ENCODE measurements at regions not wholly inside any gene's neighbourhood (a gene's known extent, or its start where the extent isn't known, plus 50 kb on each side); places are given as distances from the start of the nearest gene placed in this dataset.
"Not testable (repeated sequence)": the region's sequence is repeated elsewhere in the genome, so short reads cannot be mapped to it uniquely, and the experiment has no call there.

DNA sequence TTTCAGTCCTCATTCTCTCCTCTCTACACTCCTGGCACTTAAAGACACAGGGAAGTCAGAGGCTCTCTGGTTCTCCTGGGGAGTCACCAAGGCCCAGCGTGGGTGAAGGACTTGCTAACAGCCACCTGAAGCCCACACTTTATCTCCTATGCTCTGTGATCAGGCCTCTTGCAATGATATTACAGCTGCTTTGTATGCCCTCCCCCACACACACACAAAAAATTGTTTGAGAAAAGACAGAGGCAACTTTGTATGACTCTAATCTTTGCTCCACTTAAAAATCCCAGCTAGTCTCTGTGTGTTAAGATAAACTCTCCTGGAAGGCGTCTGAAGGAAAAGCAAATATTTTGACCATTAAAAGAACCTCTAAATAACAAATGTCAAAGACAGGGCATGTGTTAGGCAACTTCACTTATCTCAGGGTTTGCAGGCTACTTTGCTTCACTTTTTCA lies 507.2 kb downstream of the TNS3 start:
- Mint-ChIP-seq H3K27ac (no peak overlapping the region), H3K4me1 (no peaks in the 10 kb centered on the region), H3K27me3 (peaks cover 0 to 1% of the 10 kb centered on the region in 2 donors), H3K9me3 (peaks cover 0 to 4% (median 0%) of the 10 kb centered on the region in 8 donors), H3K36me3 (no peaks in the 10 kb centered on the region), H3K4me3 (no peak overlapping the region)
- Histone ChIP-seq H3K4me1 (ENCODE audit: insufficient read depth, low read length) (no peaks in the 10 kb centered on the region), H3K4me3 (ENCODE audit: low read length in 2 of 2) (no peak overlapping the region), H3K27ac (ENCODE audit: low read depth, low read length) (no peak overlapping the region), H3K36me3 (ENCODE audit: insufficient read depth, low read length) (no peaks in the 10 kb centered on the region), H3K27me3 (ENCODE audit: insufficient read depth, low read length) (no peaks in the 10 kb centered on the region), H3K9me3 (ENCODE audit: control insufficient read depth in 1 of 2, low read length in 2 of 2) (no peaks in the 10 kb centered on the region)
- intact Hi-C loops (cut with micrococcal nuclease) = no loop called here
- no peak for DNase-seq
- ChIA-PET POLR2A (ENCODE audit: partially characterized antibody) (no interaction called here), CTCF (ENCODE audit: partially characterized antibody) (no interaction called here)

GRCh38 chr7:47073284-47073683 lies 508.6 kb downstream of the TNS3 start:
- Mint-ChIP-seq H3K27me3 (peaks cover 0 to 1% of the 10 kb centered on the region in 2 donors), H3K4me1 (no peaks in the 10 kb centered on the region), H3K4me3 (no peak overlapping the region), H3K9me3 (peaks cover 0 to 4% (median 0%) of the 10 kb centered on the region in 8 donors), H3K27ac (no peak overlapping the region), H3K36me3 (no peaks in the 10 kb centered on the region)
- Histone ChIP-seq H3K9me3 (ENCODE audit: control insufficient read depth in 1 of 2, low read length in 2 of 2) (no peaks in the 10 kb centered on the region), H3K27me3 (ENCODE audit: insufficient read depth, low read length) (no peaks in the 10 kb centered on the region), H3K4me1 (ENCODE audit: insufficient read depth, low read length) (no peaks in the 10 kb centered on the region), H3K36me3 (ENCODE audit: insufficient read depth, low read length) (no peaks in the 10 kb centered on the region), H3K4me3 (ENCODE audit: low read length in 2 of 2) (no peak overlapping the region), H3K27ac (ENCODE audit: low read depth, low read length) (no peak overlapping the region)
- intact Hi-C loops (cut with micrococcal nuclease) = no loop called here
- ChIA-PET CTCF (ENCODE audit: partially characterized antibody) (no interaction called here), POLR2A (ENCODE audit: partially characterized antibody) (no interaction called here)
- DNase-seq = no peak

- no peaks in the 10 kb centered on the region for H3K36me3 ChIP-seq (ENCODE audit: insufficient read depth, low read length)
- ChIA-PET CTCF (ENCODE audit: partially characterized antibody) (no interaction called here), POLR2A (ENCODE audit: partially characterized antibody) (no interaction called here)
- H3K27me3 ChIP-seq (ENCODE audit: insufficient read depth, low read length) = no peaks in the 10 kb centered on the region
- peaks cover 0 to 6% (median 0%) of the 10 kb centered on the region in 8 donors for H3K9me3 Mint-ChIP-seq
- peaks cover 0 to 1% of the 10 kb centered on the region in 2 donors for H3K27me3 Mint-ChIP-seq
- no peaks in the 10 kb centered on the region for H3K4me1 Mint-ChIP-seq
- H3K4me3 ChIP-seq (ENCODE audit: low read length in 2 of 2) = no peak overlapping the region
- H3K27ac ChIP-seq (ENCODE audit: low read depth, low read length) = no peak overlapping the region
- DNase-seq = no peak
- intact Hi-C loops (cut with micrococcal nuclease) = no loop called here
- no peaks in the 10 kb centered on the region for H3K36me3 Mint-ChIP-seq
- H3K4me3 Mint-ChIP-seq = no peak overlapping the region
- H3K4me1 ChIP-seq (ENCODE audit: insufficient read depth, low read length) = no peaks in the 10 kb centered on the region
- H3K27ac Mint-ChIP-seq = no peak overlapping the region
- no peaks in the 10 kb centered on the region for H3K9me3 ChIP-seq (ENCODE audit: control insufficient read depth in 1 of 2, low read length in 2 of 2)
Observed at GRCh38 chr7:47071866-47072265, 510.0 kb downstream of the TNS3 start.

DNA sequence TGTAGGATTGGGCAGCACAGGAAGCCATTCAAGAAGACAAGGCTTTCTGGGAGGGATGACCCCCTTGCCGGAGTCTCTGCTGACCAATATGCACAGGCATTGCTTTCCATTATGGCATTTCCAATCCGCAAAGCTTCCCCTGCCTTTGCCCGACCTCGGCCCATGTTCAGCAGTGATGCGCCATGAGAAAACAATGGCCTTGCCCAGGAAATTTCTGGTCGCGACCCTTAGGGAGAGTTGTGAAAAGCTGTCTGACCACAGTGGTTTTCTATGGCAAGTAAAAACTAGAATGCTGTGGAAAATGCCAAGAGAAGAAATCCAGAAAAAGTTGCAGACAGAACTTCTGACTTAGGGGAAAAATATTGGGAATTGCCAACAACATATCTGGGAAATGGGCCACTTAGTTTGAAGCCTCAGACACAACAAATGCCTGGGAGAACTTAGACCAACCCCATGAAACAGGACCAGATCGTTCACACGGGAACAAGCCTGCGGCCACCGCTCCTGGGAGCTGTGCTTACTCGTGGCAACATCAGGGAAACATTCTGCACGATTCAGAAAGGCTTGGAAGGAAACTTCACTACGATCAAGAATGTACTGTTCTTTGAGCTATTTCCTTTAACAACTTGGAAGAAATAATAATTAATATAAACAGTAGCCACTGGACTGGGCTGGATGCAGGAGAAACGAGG lies 512.4 kb downstream of the TNS3 start:
- no peaks in the 10 kb centered on the region for H3K27me3 Mint-ChIP-seq
- intact Hi-C loops (cut with micrococcal nuclease) = no loop called here
- CTCF ChIA-PET (ENCODE audit: partially characterized antibody) = interaction anchor here (1.0 kb wide), 1 partner anchor 10 kb away, joined by 3 read pairs; no protein-coding TSS in a partner anchor
- Histone ChIP-seq H3K4me1 (ENCODE audit: insufficient read depth, low read length) (no peaks in the 10 kb centered on the region), H3K9me3 (ENCODE audit: control insufficient read depth in 1 of 2, low read length in 2 of 2) (no peaks in the 10 kb centered on the region), H3K4me3 (ENCODE audit: low read length in 2 of 2) (no peak overlapping the region), H3K27me3 (ENCODE audit: insufficient read depth, low read length) (no peaks in the 10 kb centered on the region), H3K36me3 (ENCODE audit: insufficient read depth, low read length) (no peaks in the 10 kb centered on the region), H3K27ac (ENCODE audit: low read depth, low read length) (no peak overlapping the region)
- no peaks in the 10 kb centered on the region for H3K4me1 Mint-ChIP-seq
- H3K36me3 Mint-ChIP-seq = no peaks in the 10 kb centered on the region
- POLR2A ChIA-PET (ENCODE audit: partially characterized antibody) = no interaction called here
- peaks cover 0 to 10% (median under 1%) of the 10 kb centered on the region in 8 donors for H3K9me3 Mint-ChIP-seq
- no peak for DNase-seq
- no peak overlapping the region for H3K4me3 Mint-ChIP-seq
- no peak overlapping the region for H3K27ac Mint-ChIP-seq

DNA sequence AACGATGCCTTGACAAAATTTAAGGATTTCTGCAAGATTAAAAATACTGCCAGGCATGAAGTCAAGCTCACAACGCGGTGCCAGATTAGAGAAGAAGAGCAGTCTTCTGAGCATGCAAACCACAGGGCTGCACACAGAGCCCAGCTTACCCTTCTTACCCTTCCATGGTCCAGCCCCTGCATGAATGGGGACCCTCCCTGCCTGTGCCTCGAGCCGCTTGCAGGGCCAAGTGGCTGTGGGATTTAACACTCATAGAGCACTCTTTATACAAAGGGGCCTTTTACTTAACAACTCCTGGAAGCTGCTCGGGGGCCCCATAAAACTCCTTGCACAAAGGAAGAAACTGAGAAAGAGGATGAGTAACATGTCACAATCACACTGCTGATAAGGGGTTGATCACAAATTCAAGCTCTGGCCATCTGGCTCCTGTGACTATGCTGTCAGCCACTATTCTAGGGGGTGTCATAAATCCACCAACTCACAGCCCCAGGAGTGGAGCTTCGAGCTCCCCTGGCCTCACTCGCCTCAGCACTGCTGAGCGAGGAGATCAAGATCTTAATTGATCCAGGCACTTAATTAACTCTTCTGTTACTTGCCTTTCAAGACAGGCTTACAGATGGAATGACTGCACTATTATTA lies 514.8 kb downstream of the TNS3 start:
- Mint-ChIP-seq H3K9me3 (peaks cover 0 to 10% (median 0%) of the 10 kb centered on the region in 8 donors), H3K27me3 (no peaks in the 10 kb centered on the region), H3K4me1 (no peaks in the 10 kb centered on the region), H3K36me3 (no peaks in the 10 kb centered on the region), H3K4me3 (no peak overlapping the region), H3K27ac (no peak overlapping the region)
- CTCF ChIA-PET (ENCODE audit: partially characterized antibody) = no interaction called here
- POLR2A ChIA-PET (ENCODE audit: partially characterized antibody) = no interaction called here
- no peak overlapping the region for H3K27ac ChIP-seq (ENCODE audit: low read depth, low read length)
- no peaks in the 10 kb centered on the region for H3K27me3 ChIP-seq (ENCODE audit: insufficient read depth, low read length)
- no peaks in the 10 kb centered on the region for H3K36me3 ChIP-seq (ENCODE audit: insufficient read depth, low read length)
- no peak for DNase-seq
- H3K4me3 ChIP-seq (ENCODE audit: low read length in 2 of 2) = no peak overlapping the region
- H3K9me3 ChIP-seq (ENCODE audit: control insufficient read depth in 1 of 2, low read length in 2 of 2) = no peaks in the 10 kb centered on the region
- intact Hi-C loops (cut with micrococcal nuclease) = no loop called here
- no peaks in the 10 kb centered on the region for H3K4me1 ChIP-seq (ENCODE audit: insufficient read depth, low read length)

GRCh38 chr7:47056731-47057130 lies 525.2 kb downstream of the TNS3 start:
- no peaks in the 10 kb centered on the region for H3K4me1 ChIP-seq (ENCODE audit: insufficient read depth, low read length)
- H3K9me3 ChIP-seq (ENCODE audit: control insufficient read depth in 1 of 2, low read length in 2 of 2) = no peaks in the 10 kb centered on the region
- no peak overlapping the region for H3K27ac Mint-ChIP-seq
- H3K4me1 Mint-ChIP-seq = peaks cover 0 to 4% (median 0%) of the 10 kb centered on the region in 4 donors
- peaks cover 3 to 4% of the 10 kb centered on the region in 2 donors for H3K27me3 Mint-ChIP-seq
- intact Hi-C loops (cut with micrococcal nuclease) = no loop called here
- no peaks in the 10 kb centered on the region for H3K36me3 ChIP-seq (ENCODE audit: insufficient read depth, low read length)
- H3K36me3 Mint-ChIP-seq = no peaks in the 10 kb centered on the region
- H3K9me3 Mint-ChIP-seq = peaks cover 0 to 10% (median 5%) of the 10 kb centered on the region in 8 donors
- DNase-seq = no peak
- POLR2A ChIA-PET (ENCODE audit: partially characterized antibody) = no interaction called here
- no peak overlapping the region for H3K4me3 Mint-ChIP-seq
- H3K27me3 ChIP-seq (ENCODE audit: insufficient read depth, low read length) = no peaks in the 10 kb centered on the region
- no peak overlapping the region for H3K4me3 ChIP-seq (ENCODE audit: low read length in 2 of 2)
- CTCF ChIA-PET (ENCODE audit: partially characterized antibody) = no interaction called here
- H3K27ac ChIP-seq (ENCODE audit: low read depth, low read length) = no peak overlapping the region

DNA sequence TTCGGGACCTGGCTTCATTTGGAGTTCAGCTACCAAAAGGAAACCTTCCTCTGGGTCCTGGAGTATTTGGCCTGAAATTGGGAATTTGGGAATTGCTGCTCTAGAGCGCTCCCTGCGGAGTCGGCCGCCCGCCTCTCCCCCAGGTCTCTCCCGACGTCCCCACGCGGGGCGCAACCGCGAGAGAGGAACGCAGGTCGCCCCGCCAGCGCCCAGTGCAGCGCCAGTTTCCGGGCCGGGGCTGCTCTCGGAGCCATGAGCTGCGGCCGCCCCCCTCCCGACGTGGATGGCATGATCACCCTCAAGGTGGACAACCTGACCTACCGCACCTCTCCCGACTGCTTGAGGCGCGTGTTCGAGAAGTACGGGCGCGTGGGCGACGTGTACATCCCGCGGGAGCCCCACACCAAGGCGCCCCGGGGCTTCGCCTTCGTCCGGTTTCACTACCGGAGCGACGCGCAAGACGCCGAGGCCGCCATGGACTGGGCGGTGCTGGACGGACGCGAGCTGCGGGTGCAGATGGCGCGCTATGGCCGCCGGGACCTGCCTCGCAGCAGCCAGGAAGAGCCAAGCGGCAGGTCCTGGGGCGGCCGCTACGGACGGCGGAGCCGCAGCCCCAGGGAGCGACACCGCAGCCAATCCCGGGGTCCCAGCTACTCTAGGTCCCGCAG lies 529.2 kb downstream of the TNS3 start:
- H3K9me3 ChIP-seq (ENCODE audit: control insufficient read depth in 1 of 2, low read length in 2 of 2); H3K27me3 Mint-ChIP-seq; H3K27me3 ChIP-seq (ENCODE audit: insufficient read depth, low read length); H3K4me3 ChIP-seq (ENCODE audit: low read length in 2 of 2); H3K4me1 Mint-ChIP-seq; DNase-seq; H3K4me3 Mint-ChIP-seq; H3K27ac ChIP-seq (ENCODE audit: low read depth, low read length); POLR2A ChIA-PET (ENCODE audit: partially characterized antibody); H3K4me1 ChIP-seq (ENCODE audit: insufficient read depth, low read length); H3K27ac Mint-ChIP-seq; H3K9me3 Mint-ChIP-seq; CTCF ChIA-PET (ENCODE audit: partially characterized antibody); H3K36me3 Mint-ChIP-seq; intact Hi-C loops (cut with micrococcal nuclease); H3K36me3 ChIP-seq (ENCODE audit: insufficient read depth, low read length): not testable (repeated sequence)
